AG04450 (cell line): ENCODE measurements at regions not wholly inside any gene's neighbourhood (a gene's known extent, or its start where the extent isn't known, plus 50 kb on each side); places are given as distances from the start of the nearest gene placed in this dataset.

ENCODE experiments used
- CTCF ChIA-PET: fragments of 300-600, 350-600 bp; formaldehyde crosslinking; extraction: SDS; loops from one replicate; lab custom pipeline; 2022; ENCODE audit warnings: antibody characterized with exemption, inconsistent platforms; lab: Charles Lee
- POLR2A ChIA-PET: fragments of 350-600 bp; formaldehyde crosslinking; extraction: SDS; loops from one replicate; lab custom pipeline; 2021; ENCODE audit warnings: antibody characterized with exemption, inconsistent platforms; lab: Yijun Ruan, JAX
- DNase-seq: peaks from one replicate; pipeline ENCODE4 v3.0.0-alpha.2; 2011; ENCODE audit warnings: low read depth, low spot score
- H3K27ac ChIP-seq: one replicate; pipeline ENCODE4 v1.5.1; 2012; ENCODE audit warnings: low read depth, low read length, control low read depth
- H3K27me3 ChIP-seq: one replicate; pipeline ENCODE4 v1.6.0; 2012; ENCODE audit warnings: low read length; ENCODE audit not compliant: control insufficient read depth, insufficient read depth
- H3K4me3 ChIP-seq: 2 replicates; pipeline ENCODE4 v1.5.1; 2011; ENCODE audit warnings: mild to moderate bottlenecking, low read depth, low read length, control low read depth
- H3K9me3 ChIP-seq: 2 replicates; pipeline ENCODE4 v1.5.1; 2012; ENCODE audit warnings: low read length; ENCODE audit not compliant: control insufficient read depth, insufficient read depth
- CTCF ChIP-seq: IDR thresholded peaks from 2 replicates; pipeline ENCODE4 v1.5.1; 2011; ENCODE audit warnings: low read depth, low read length, control low read depth, inconsistent platforms

- ChIA-PET POLR2A (no interaction called here), CTCF (interaction anchor here (1.2 kb wide), 1 partner anchor 27 kb away, joined by 5 read pairs; no protein-coding TSS in a partner anchor)
- Histone ChIP-seq H3K9me3 (no peaks in the 10 kb centered on the region; the same call in 1 of the 2 replicates), H3K27me3 (peaks cover 11% of the 10 kb centered on the region), H3K27ac (no peak overlapping the region), H3K4me3 (no peak overlapping the region)
- no peak for DNase-seq
- TF ChIP-seq CTCF, result no peak
These were observed 68.0 kb upstream of the CEACAM8 start for GRCh38 chr19:42662712-42663111.

GRCh38 chr19:42660353-42660752 lies 65.6 kb upstream of the CEACAM8 start:
- no peak for TF ChIP-seq CTCF
- POLR2A ChIA-PET, result no interaction called here
- DNase-seq, result no peak

DNA sequence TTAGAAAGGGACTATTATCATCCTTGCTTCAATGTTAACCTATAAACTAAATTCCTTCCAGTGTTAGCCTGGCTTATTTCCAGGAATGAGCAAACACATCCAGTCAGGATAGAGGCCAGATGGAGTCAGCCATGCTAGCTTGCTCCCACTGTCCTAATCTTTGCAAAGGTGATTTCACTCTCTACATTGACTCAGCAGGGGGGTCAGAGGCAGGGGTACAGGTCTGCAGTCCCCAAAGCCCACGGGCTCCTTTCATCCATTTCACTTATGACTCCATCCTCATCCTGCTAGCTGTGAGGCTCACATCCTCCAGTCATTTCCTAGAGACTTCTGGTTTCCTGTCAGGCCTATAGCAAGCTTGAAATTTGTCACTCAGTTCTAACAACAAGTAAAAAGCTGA lies 63.4 kb upstream of the CEACAM8 start:
- TF ChIP-seq CTCF, result no peak
- POLR2A ChIA-PET, result no interaction called here
- no peak for DNase-seq
- Histone ChIP-seq H3K27ac (peak overlapping the region; percentile 47), H3K9me3 (peaks cover 5% of the 10 kb centered on the region; the same call in 1 of the 2 replicates), H3K27me3 (peaks cover 8% of the 10 kb centered on the region), H3K4me3 (no peak overlapping the region)
- CTCF ChIA-PET, result interaction anchor here (1.3 kb wide), 1 partner anchor 23 kb away, joined by 3 read pairs; no protein-coding TSS in a partner anchor

More at GRCh38 chr19:42660353-42660752, 65.6 kb upstream of the CEACAM8 start:
- H3K4me3 ChIP-seq, result no peak overlapping the region
- CTCF ChIA-PET, result no interaction called here
- H3K27me3 ChIP-seq, result peaks cover 8% of the 10 kb centered on the region
- peaks cover 5% of the 10 kb centered on the region; the same call in 1 of the 2 replicates for H3K9me3 ChIP-seq
- no peak overlapping the region for H3K27ac ChIP-seq

GRCh38 chr19:42657556-42657955 lies 62.8 kb upstream of the CEACAM8 start:
- Histone ChIP-seq H3K9me3 (peaks cover 5% of the 10 kb centered on the region; the same call in 1 of the 2 replicates), H3K4me3 (no peak overlapping the region), H3K27ac (peak overlapping the region; percentile 47), H3K27me3 (peaks cover 6% of the 10 kb centered on the region)
- TF ChIP-seq CTCF, result no peak
- ChIA-PET CTCF (interaction anchor here (1.3 kb wide), 1 partner anchor 23 kb away, joined by 3 read pairs; no protein-coding TSS in a partner anchor), POLR2A (no interaction called here)
- no peak for DNase-seq

GRCh38 chr19:42655748-42656147 lies 61.0 kb upstream of the CEACAM8 start:
- POLR2A ChIA-PET, result no interaction called here
- Histone ChIP-seq H3K9me3 (peaks cover 9% of the 10 kb centered on the region), H3K27me3 (peaks cover 8% of the 10 kb centered on the region), H3K4me3 (no peak overlapping the region), H3K27ac (no peak overlapping the region)
- CTCF ChIA-PET, result interaction anchor here (0.6 kb wide), 1 partner anchor 14 kb away, joined by 6 read pairs; no protein-coding TSS in a partner anchor
- TF ChIP-seq CTCF, result no peak
- DNase-seq, result no peak
